A549 (cell line): ENCODE measurements at regions not wholly inside any gene's neighbourhood (a gene's known extent, or its start where the extent isn't known, plus 50 kb on each side); places are given as distances from the start of the nearest gene placed in this dataset.

Source experiments
- ATAC-seq, 2 experiments: fragments of 200-7000 bp in 1 of 2; fragments of >200 bp in 1 of 2; cut with Nextera tagmentation in 1 of 2; cut with Tn5 transposase in 1 of 2; 3 replicates each; pipeline versions ENCODE4 v1.8.0 to v1.9.1; 2018 to 2020; ENCODE audit warnings: mild to moderate bottlenecking in 1 of 2, moderate library complexity in 1 of 2
- CTCF ChIA-PET: fragments of 300-600 bp; sonication (Branson Sonifier 250); formaldehyde crosslinking; extraction: SDS; loops from one replicate; lab custom pipeline; 2021; ENCODE audit warnings: antibody characterized with exemption, inconsistent platforms; lab: Yijun Ruan, JAX
- POLR2A ChIA-PET: fragments of 350-600 bp; formaldehyde crosslinking; extraction: SDS; loops from one replicate; lab custom pipeline; 2021; ENCODE audit warnings: antibody characterized with exemption, inconsistent platforms; lab: Yijun Ruan, JAX
- DNase-seq, 2 experiments: peaks; one replicate each; pipeline versions ENCODE4 v3.0.0 to v3.0.0-alpha.2; 2011 to 2016; ENCODE audit warnings: low read depth in 1 of 2, low spot score in 1 of 2
- FAIRE-seq: peaks from 2 replicates; lab custom pipeline; 2011; peaks lifted over from hg19 to GRCh38; lab: Jason Lieb, UNC
- H3K27ac ChIP-seq, 2 experiments: fragments of >200 bp; sonication (Bioruptor Twin); formaldehyde crosslinking; 3 replicates each; pipeline ENCODE4 v1.5.1; 2016 to 2017
- H3K4me1 ChIP-seq: fragments of >200 bp; sonication (Bioruptor Twin); formaldehyde crosslinking; 3 replicates; pipeline ENCODE4 v1.6.1; 2016
- H3K4me2 ChIP-seq: fragments of >200 bp; sonication (Bioruptor Twin); formaldehyde crosslinking; 3 replicates; pipeline ENCODE4 v1.6.1; 2016
- H3K4me3 ChIP-seq: fragments of >200 bp; sonication (Bioruptor Twin); formaldehyde crosslinking; 3 replicates; pipeline ENCODE4 v1.5.1; 2016
- H3K9me3 ChIP-seq: fragments of >200 bp; sonication (Bioruptor Twin); formaldehyde crosslinking; 3 replicates; pipeline ENCODE4 v1.6.1; 2016
- BHLHE40 ChIP-seq: IDR thresholded peaks from 2 replicates; pipeline ENCODE4 v1.6.1; 2012; ENCODE audit warnings: low read depth, low read length, inconsistent platforms
- CBX8 ChIP-seq: fragments of 200-600 bp; sonication (generic); IDR thresholded peaks from 2 replicates; pipeline ENCODE4 v1.6.1; 2016
- CEBPB ChIP-seq, 2 experiments: fragments of >200 bp in 1 of 2; sonication (Bioruptor Twin) in 1 of 2; formaldehyde crosslinking in 1 of 2; IDR thresholded peaks; 2 replicates each; pipeline ENCODE4 v1.6.1; 2012 to 2016
- CHD2 ChIP-seq: fragments of 150-350 bp; IDR thresholded peaks from 2 replicates; pipeline ENCODE4 v1.6.1; 2014; ENCODE audit warnings: low read length; ENCODE audit not compliant: partially characterized antibody
- CHD4 ChIP-seq: fragments of 200-600 bp; sonication (generic); IDR thresholded peaks from 2 replicates; pipeline ENCODE4 v1.6.1; 2016; ENCODE audit warnings: antibody characterized with exemption, mild to moderate bottlenecking, borderline replicate concordance
- E2F6 ChIP-seq: IDR thresholded peaks from 2 replicates; pipeline ENCODE4 v1.6.1; 2012; ENCODE audit warnings: low read depth, borderline replicate concordance
- GATA3 ChIP-seq: IDR thresholded peaks from 2 replicates; pipeline ENCODE4 v1.6.1; 2012; ENCODE audit warnings: borderline replicate concordance
- HDAC2 ChIP-seq: fragments of 200-600 bp; sonication (generic); IDR thresholded peaks from 2 replicates; pipeline ENCODE4 v1.6.1; 2016
- HES2 ChIP-seq: fragments of >200 bp; sonication (Bioruptor Twin); formaldehyde crosslinking; IDR thresholded peaks from 2 replicates; pipeline ENCODE4 v1.6.1; 2016
- HOXA7 ChIP-seq: fragments of 250-450 bp; sonication (Bioruptor Pico); IDR thresholded peaks from 2 replicates; pipeline ENCODE4 v1.5.0; 2020; ENCODE audit warnings: mild to moderate bottlenecking, moderate library complexity
- JUNB ChIP-seq: fragments of >200 bp; sonication (Bioruptor Twin); formaldehyde crosslinking; IDR thresholded peaks from 2 replicates; pipeline ENCODE4 v1.6.1; 2016
- KDM1A ChIP-seq: fragments of 200-600 bp; sonication (generic); IDR thresholded peaks from 2 replicates; pipeline ENCODE4 v1.6.1; 2016; ENCODE audit warnings: low read depth, mild to moderate bottlenecking
- KDM5A ChIP-seq: fragments of 200-600 bp; sonication (generic); IDR thresholded peaks from 2 replicates; pipeline ENCODE4 v1.6.1; 2016; ENCODE audit warnings: antibody characterized with exemption, mild to moderate bottlenecking
- MAFK ChIP-seq: fragments of 450-650 bp; IDR thresholded peaks from 2 replicates; pipeline ENCODE4 v1.6.1; 2014; ENCODE audit not compliant: partially characterized antibody
- NFE2L2 ChIP-seq: fragments of 150-350 bp; conservative IDR thresholded peaks from 2 replicates; pipeline ENCODE4 v1.6.1; 2014; ENCODE audit warnings: low read length
- PHF8 ChIP-seq: fragments of 200-600 bp; sonication (generic); IDR thresholded peaks from 2 replicates; pipeline ENCODE4 v1.6.1; 2016; ENCODE audit warnings: low read depth, mild to moderate bottlenecking, antibody characterized with exemption, moderate library complexity, borderline replicate concordance
- POLR2AphosphoS2 ChIP-seq: conservative IDR thresholded peaks from 2 replicates; pipeline ENCODE4 v1.6.1; 2012; ENCODE audit warnings: low read length, improper control_type of control experiment, inconsistent platforms
- RCOR1 ChIP-seq: fragments of 150-350 bp; IDR thresholded peaks from 2 replicates; pipeline ENCODE4 v1.6.1; 2014; ENCODE audit warnings: antibody characterized with exemption, low read length, low read depth
- ZC3H11A ChIP-seq: fragments of 450-650 bp; IDR thresholded peaks from 2 replicates; pipeline ENCODE4 v1.6.1; 2014; ENCODE audit warnings: antibody characterized with exemption, mild to moderate bottlenecking
- ZNF302 ChIP-seq: fragments of 250-450 bp; sonication (Bioruptor Pico); IDR thresholded peaks from 2 replicates; pipeline ENCODE4 v1.9.0; 2021; ENCODE audit warnings: inconsistent platforms, mild to moderate bottlenecking, moderate library complexity
- ZSCAN20 ChIP-seq: fragments of 250-450 bp; sonication (Bioruptor Pico); IDR thresholded peaks from 2 replicates; pipeline ENCODE4 v1.8.0; 2022; ENCODE audit warnings: mild to moderate bottlenecking, moderate library complexity
- WGBS: methylation state at CpG from one replicate; pipeline ENCODE4 v1.1.6; 2017; ENCODE audit errors: missing lambda C conversion rate; 5-methylcytosine and 5-hydroxymethylcytosine counted together
- TF ChIP-seq, protein P1 (sequence below): fragments of 250-450 bp; sonication (Bioruptor Pico); IDR thresholded peaks from 2 replicates; pipeline ENCODE4 v1.5.0; 2021; ENCODE audit warnings: mild to moderate bottlenecking, moderate library complexity, borderline replicate concordance
- TF ChIP-seq, protein P2 (sequence below): IDR thresholded peaks from 2 replicates; pipeline ENCODE4 v1.6.1; 2012
- TF ChIP-seq, protein P3 (sequence below): fragments of >200 bp; sonication (Bioruptor Twin); formaldehyde crosslinking; IDR thresholded peaks from 3 replicates; pipeline ENCODE4 v1.6.1; 2016
- TF ChIP-seq, protein P4 (sequence below): fragments of >200 bp; sonication (Bioruptor Twin); formaldehyde crosslinking; IDR thresholded peaks from 3 replicates; pipeline ENCODE4 v1.5.1; 2016

DNA sequence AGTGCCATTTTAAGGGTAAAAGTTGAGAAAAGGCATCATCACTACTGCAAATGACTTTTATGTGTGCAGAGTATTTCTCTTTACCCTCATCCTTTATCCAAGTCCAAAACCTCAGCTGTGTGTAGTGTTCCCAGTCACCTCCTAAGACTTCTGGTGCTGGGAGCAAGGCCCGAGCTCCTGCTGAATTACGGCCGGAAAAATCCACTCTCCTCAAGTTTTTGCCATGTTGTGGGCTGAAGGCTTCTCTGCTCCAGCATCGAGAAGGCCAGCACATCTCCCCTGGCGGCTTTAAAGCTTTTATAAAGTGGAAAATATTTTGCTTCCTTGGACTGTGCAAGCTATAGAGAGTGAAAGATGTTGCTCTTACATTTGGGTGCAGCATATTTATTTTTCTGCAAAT is 153.2 kb upstream of the THBS2 start:
- H3K4me1 ChIP-seq = no peaks in the 10 kb centered on the region
- WGBS = 75% methylated on average over 5 of the region's 5 CpGs
- CTCF ChIA-PET = no interaction called here

GRCh38 chr6:169406034-169406433 is 152.4 kb upstream of the THBS2 start:
- Histone ChIP-seq H3K27ac (no peak overlapping the region), H3K4me2 (no peak overlapping the region), H3K4me3 (no peak overlapping the region), H3K9me3 (no peaks in the 10 kb centered on the region), H3K4me1 (no peaks in the 10 kb centered on the region)
- DNase-seq (no peak), ATAC-seq (no peak), FAIRE-seq (no peak)
- TF ChIP-seq NFE2L2 = no peak
- TF ChIP-seq RCOR1 = no peak
- TF ChIP-seq, protein P1, sequence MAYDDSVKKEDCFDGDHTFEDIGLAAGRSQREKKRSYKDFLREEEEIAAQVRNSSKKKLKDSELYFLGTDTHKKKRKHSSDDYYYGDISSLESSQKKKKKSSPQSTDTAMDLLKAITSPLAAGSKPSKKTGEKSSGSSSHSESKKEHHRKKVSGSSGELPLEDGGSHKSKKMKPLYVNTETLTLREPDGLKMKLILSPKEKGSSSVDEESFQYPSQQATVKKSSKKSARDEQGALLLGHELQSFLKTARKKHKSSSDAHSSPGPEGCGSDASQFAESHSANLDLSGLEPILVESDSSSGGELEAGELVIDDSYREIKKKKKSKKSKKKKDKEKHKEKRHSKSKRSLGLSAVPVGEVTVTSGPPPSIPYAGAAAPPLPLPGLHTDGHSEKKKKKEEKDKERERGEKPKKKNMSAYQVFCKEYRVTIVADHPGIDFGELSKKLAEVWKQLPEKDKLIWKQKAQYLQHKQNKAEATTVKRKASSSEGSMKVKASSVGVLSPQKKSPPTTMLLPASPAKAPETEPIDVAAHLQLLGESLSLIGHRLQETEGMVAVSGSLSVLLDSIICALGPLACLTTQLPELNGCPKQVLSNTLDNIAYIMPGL (CRISPR knock-in tag) = no peak
- TF ChIP-seq, protein P2, sequence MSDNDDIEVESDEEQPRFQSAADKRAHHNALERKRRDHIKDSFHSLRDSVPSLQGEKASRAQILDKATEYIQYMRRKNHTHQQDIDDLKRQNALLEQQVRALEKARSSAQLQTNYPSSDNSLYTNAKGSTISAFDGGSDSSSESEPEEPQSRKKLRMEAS = no peak
- TF ChIP-seq ZSCAN20 (CRISPR knock-in tag) = no peak
- TF ChIP-seq POLR2AphosphoS2 = no peak
- no peak for TF ChIP-seq BHLHE40
- 65% methylated on average over 2 of the region's 2 CpGs for WGBS
- POLR2A ChIA-PET = no interaction called here
- CTCF ChIA-PET = no interaction called here

More for the DNA sequence above, 153.2 kb upstream of the THBS2 start:
- no peak overlapping the region for H3K4me3 ChIP-seq
- POLR2A ChIA-PET = no interaction called here
- no peak overlapping the region for H3K27ac ChIP-seq
- H3K9me3 ChIP-seq = no peaks in the 10 kb centered on the region
- FAIRE-seq = no peak
- ATAC-seq = no peak
- no peak for TF ChIP-seq ZSCAN20 (CRISPR knock-in tag)
- TF ChIP-seq HDAC2 = no peak
- TF ChIP-seq GATA3 = no peak
- no peak for TF ChIP-seq KDM1A
- TF ChIP-seq ZNF302 (CRISPR knock-in tag) = no peak
- TF ChIP-seq, protein P3, sequence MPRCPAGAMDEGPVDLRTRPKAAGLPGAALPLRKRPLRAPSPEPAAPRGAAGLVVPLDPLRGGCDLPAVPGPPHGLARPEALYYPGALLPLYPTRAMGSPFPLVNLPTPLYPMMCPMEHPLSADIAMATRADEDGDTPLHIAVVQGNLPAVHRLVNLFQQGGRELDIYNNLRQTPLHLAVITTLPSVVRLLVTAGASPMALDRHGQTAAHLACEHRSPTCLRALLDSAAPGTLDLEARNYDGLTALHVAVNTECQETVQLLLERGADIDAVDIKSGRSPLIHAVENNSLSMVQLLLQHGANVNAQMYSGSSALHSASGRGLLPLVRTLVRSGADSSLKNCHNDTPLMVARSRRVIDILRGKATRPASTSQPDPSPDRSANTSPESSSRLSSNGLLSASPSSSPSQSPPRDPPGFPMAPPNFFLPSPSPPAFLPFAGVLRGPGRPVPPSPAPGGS = no peak
- no peak for TF ChIP-seq CHD2
- TF ChIP-seq CEBPB (IDR thresholded peaks at IDR 0.05) = no peak
- TF ChIP-seq MAFK = no peak
- TF ChIP-seq, protein P4, sequence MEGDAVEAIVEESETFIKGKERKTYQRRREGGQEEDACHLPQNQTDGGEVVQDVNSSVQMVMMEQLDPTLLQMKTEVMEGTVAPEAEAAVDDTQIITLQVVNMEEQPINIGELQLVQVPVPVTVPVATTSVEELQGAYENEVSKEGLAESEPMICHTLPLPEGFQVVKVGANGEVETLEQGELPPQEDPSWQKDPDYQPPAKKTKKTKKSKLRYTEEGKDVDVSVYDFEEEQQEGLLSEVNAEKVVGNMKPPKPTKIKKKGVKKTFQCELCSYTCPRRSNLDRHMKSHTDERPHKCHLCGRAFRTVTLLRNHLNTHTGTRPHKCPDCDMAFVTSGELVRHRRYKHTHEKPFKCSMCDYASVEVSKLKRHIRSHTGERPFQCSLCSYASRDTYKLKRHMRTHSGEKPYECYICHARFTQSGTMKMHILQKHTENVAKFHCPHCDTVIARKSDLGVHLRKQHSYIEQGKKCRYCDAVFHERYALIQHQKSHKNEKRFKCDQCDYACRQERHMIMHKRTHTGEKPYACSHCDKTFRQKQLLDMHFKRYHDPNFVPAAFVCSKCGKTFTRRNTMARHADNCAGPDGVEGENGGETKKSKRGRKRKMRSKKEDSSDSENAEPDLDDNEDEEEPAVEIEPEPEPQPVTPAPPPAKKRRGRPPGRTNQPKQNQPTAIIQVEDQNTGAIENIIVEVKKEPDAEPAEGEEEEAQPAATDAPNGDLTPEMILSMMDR = no peak
- TF ChIP-seq ZC3H11A = no peak
- TF ChIP-seq E2F6 = no peak
- no peak for TF ChIP-seq KDM5A
- TF ChIP-seq PHF8 = no peak
- TF ChIP-seq HES2 = no peak
- no peak for TF ChIP-seq JUNB
- no peak for TF ChIP-seq CHD4
- no peak for TF ChIP-seq HOXA7
- no peak for TF ChIP-seq CBX8
- DNase-seq = no peak
- no peak overlapping the region for H3K4me2 ChIP-seq
